GM23338 (cell line): ENCODE measurements at regions not wholly inside any gene's neighbourhood (a gene's known extent, or its start where the extent isn't known, plus 50 kb on each side); places are given as distances from the start of the nearest gene placed in this dataset.

Experiments
- ATAC-seq: fragments of 200-7000 bp; cut with Tn5 transposase; 3 replicates; pipeline ENCODE4 v1.9.1; 2020
- DNase-seq: peaks from one replicate; pipeline ENCODE4 v3.0.0-alpha.2; 2015; ENCODE audit warnings: low spot score
- H2AFZ ChIP-seq: fragments of 200-600 bp; sonication (generic); 2 replicates; pipeline ENCODE4 v1.8.0; 2016; ENCODE audit warnings: antibody characterized with exemption, mild to moderate bottlenecking, moderate library complexity
- H3F3A ChIP-seq: fragments of 200-600 bp; sonication (generic); replicated peaks from 2 replicates; pipeline ENCODE4 v1.8.0; 2017; ENCODE audit warnings: antibody characterized with exemption, mixed run types, low read depth
- H3K27ac ChIP-seq: fragments of 200-600 bp; sonication (generic); 2 replicates; pipeline ENCODE4 v1.6.1; 2016; ENCODE audit warnings: low read depth
- H3K27me3 ChIP-seq: fragments of 200-600 bp; sonication (generic); 2 replicates; pipeline ENCODE4 v1.8.0; 2016; ENCODE audit warnings: mild to moderate bottlenecking, mixed run types, moderate library complexity; ENCODE audit not compliant: insufficient read depth
- H3K36me3 ChIP-seq: fragments of 200-600 bp; sonication (generic); 2 replicates; pipeline ENCODE4 v1.8.0; 2016; ENCODE audit warnings: mild to moderate bottlenecking; ENCODE audit not compliant: insufficient read depth
- H3K4me1 ChIP-seq: fragments of 200-600 bp; sonication (generic); 2 replicates; pipeline ENCODE4 v1.8.0; 2016; ENCODE audit warnings: mild to moderate bottlenecking, moderate library complexity; ENCODE audit not compliant: insufficient read depth
- H3K4me2 ChIP-seq: fragments of 200-600 bp; sonication (generic); 2 replicates; pipeline ENCODE4 v1.7.1; 2017; ENCODE audit warnings: mixed run types
- H3K4me3 ChIP-seq: fragments of 200-600 bp; sonication (generic); 2 replicates; pipeline ENCODE4 v1.6.1; 2016; ENCODE audit warnings: mixed run types
- H3K79me2 ChIP-seq: fragments of 200-600 bp; sonication (generic); replicated peaks from 2 replicates; pipeline ENCODE4 v1.8.0; 2017; ENCODE audit warnings: mild to moderate bottlenecking; ENCODE audit not compliant: insufficient read depth
- H3K9me2 ChIP-seq: fragments of 200-600 bp; sonication (generic); 2 replicates; pipeline ENCODE4 v1.8.0; 2017; ENCODE audit not compliant: insufficient read depth
- H4K20me1 ChIP-seq: fragments of 200-600 bp; sonication (generic); replicated peaks from 2 replicates; pipeline ENCODE4 v1.8.0; 2017; ENCODE audit warnings: mild to moderate bottlenecking; ENCODE audit not compliant: insufficient read depth
- H3K27ac Mint-ChIP-seq: 2 replicates; pipeline ENCODE4 v1.8.0; 2020; ENCODE audit warnings: inconsistent platforms, mild to moderate bottlenecking, moderate library complexity, mixed read lengths
- H3K27me3 Mint-ChIP-seq: 3 replicates; pipeline ENCODE4 v1.8.0; 2022; ENCODE audit warnings: low read depth, mild to moderate bottlenecking, moderate library complexity, mixed read lengths, inconsistent platforms; ENCODE audit not compliant: insufficient read depth, poor library complexity
- H3K36me3 Mint-ChIP-seq: 3 replicates; pipeline ENCODE4 v1.8.0; 2021; ENCODE audit warnings: low read depth, mild to moderate bottlenecking, inconsistent platforms, moderate library complexity, mixed read lengths
- H3K4me1 Mint-ChIP-seq: 3 replicates; pipeline ENCODE4 v1.8.0; 2020; ENCODE audit warnings: mild to moderate bottlenecking, inconsistent platforms, mixed read lengths
- H3K4me3 Mint-ChIP-seq: 3 replicates; pipeline ENCODE4 v1.8.0; 2021; ENCODE audit warnings: moderate library complexity, mild to moderate bottlenecking, inconsistent platforms, mixed read lengths
- H3K9me3 Mint-ChIP-seq: 3 replicates; pipeline ENCODE4 v1.8.0; 2020; ENCODE audit warnings: moderate library complexity, mild to moderate bottlenecking, inconsistent platforms, mixed read lengths
- CREB1 ChIP-seq: fragments of 250-450 bp; sonication (Bioruptor Pico); IDR thresholded peaks from 2 replicates; pipeline ENCODE4 v1.5.0; 2020; ENCODE audit warnings: low read depth, mild to moderate bottlenecking, moderate library complexity
- EZH2 ChIP-seq: fragments of 200-600 bp; sonication (generic); IDR thresholded peaks from one replicate; pipeline ENCODE4 v1.8.0; 2017; ENCODE audit warnings: antibody characterized with exemption, mild to moderate bottlenecking, low read depth; ENCODE audit not compliant: unreplicated experiment
- EZH2phosphoT487 ChIP-seq: fragments of 200-600 bp; sonication (generic); IDR thresholded peaks from one replicate; pipeline ENCODE4 v1.8.1; 2018; ENCODE audit warnings: antibody characterized with exemption; ENCODE audit not compliant: unreplicated experiment
- JUNB ChIP-seq: IDR thresholded peaks from one replicate; pipeline ENCODE4 v1.6.1; 2016; ENCODE audit warnings: antibody characterized with exemption; ENCODE audit not compliant: unreplicated experiment
- STAT1 ChIP-seq: IDR thresholded peaks from one replicate; pipeline ENCODE4 v1.6.1; 2016; ENCODE audit warnings: antibody characterized with exemption; ENCODE audit not compliant: unreplicated experiment
- ZNF114 ChIP-seq: fragments of 250-450 bp; sonication (Bioruptor Pico); IDR thresholded peaks from 2 replicates; pipeline ENCODE4 v1.5.0; 2020; ENCODE audit warnings: mild to moderate bottlenecking, moderate library complexity
- TF ChIP-seq, protein P1 (sequence below): fragments of 250-450 bp; sonication (Bioruptor Pico); IDR thresholded peaks from 2 replicates; pipeline ENCODE4 v1.5.0; 2020; ENCODE audit warnings: mild to moderate bottlenecking, moderate library complexity
- TF ChIP-seq, protein P2 (sequence below): IDR thresholded peaks from one replicate; pipeline ENCODE4 v1.6.1; 2018; ENCODE audit warnings: antibody characterized with exemption; ENCODE audit not compliant: unreplicated experiment
- TF ChIP-seq, protein P3 (sequence below), 2 experiments: fragments of 200-600 bp in 1 of 2; sonication (generic) in 1 of 2; conservative IDR thresholded peaks; 2 replicates each; pipeline versions ENCODE4 v1.5.1 to v1.6.1; 2016 to 2017; ENCODE audit warnings: antibody characterized with exemption in 2 of 2, low read depth in 2 of 2, mild to moderate bottlenecking in 2 of 2, moderate library complexity in 1 of 2

DNA sequence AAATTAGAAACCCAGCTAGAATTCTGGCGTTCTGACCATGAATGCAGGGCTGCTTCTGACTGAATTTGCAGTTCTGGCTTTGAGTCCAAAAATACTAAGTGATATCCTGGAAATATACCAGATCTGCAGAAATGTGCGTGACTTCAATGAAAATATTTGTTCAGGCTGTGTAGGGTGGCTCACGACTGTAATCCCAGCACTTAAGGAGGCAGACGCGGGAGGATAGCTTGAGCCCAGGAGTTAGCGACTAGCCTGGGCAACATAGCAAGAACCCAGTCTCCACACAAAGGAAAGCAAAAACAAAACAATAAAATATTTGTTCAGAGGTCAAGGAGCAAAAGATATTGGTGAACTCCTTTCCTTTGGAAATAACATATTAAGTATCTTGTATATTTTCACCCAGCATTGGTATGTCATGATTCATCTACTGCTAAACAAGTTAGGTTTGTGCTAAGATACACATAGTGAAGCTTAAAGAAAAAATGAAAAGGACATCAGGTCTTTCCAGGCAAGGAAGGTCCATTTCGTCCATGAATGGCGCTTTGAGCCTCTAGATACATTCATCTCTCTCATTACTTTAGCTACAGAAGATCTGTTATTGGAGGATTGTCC is 239.2 kb downstream of the CMPK2 start:
- Histone ChIP-seq H3K27me3 (no peaks in the 10 kb centered on the region), H3K36me3 (no peaks in the 10 kb centered on the region), H3K79me2 (no peaks in the 10 kb centered on the region), H2AFZ (no peak overlapping the region), H3K4me1 (peaks cover 8% of the 10 kb centered on the region; the same call in 1 of the 2 replicates), H3F3A (no peaks in the 10 kb centered on the region), H4K20me1 (no peaks in the 10 kb centered on the region), H3K27ac (no peak overlapping the region), H3K4me3 (no peak overlapping the region), H3K4me2 (no peak overlapping the region), H3K9me2 (peaks cover 10% of the 10 kb centered on the region)
- ATAC-seq (no peak), DNase-seq (no peak)
- Mint-ChIP-seq H3K9me3 (peaks cover 50% of the 10 kb centered on the region), H3K27ac (no peak overlapping the region), H3K4me1 (peaks cover 8% of the 10 kb centered on the region; the same call in 2 of the 3 replicates), H3K36me3 (no peaks in the 10 kb centered on the region; the same call in 2 of the 3 replicates), H3K4me3 (no peak overlapping the region), H3K27me3 (no peaks in the 10 kb centered on the region)
- TF ChIP-seq JUNB (no peak), EZH2phosphoT487 (no peak), STAT1 (no peak), ZNF114 (CRISPR knock-in tag) (no peak), CREB1 (CRISPR knock-in tag) (no peak), EZH2 (no peak)
- TF ChIP-seq, protein P1, sequence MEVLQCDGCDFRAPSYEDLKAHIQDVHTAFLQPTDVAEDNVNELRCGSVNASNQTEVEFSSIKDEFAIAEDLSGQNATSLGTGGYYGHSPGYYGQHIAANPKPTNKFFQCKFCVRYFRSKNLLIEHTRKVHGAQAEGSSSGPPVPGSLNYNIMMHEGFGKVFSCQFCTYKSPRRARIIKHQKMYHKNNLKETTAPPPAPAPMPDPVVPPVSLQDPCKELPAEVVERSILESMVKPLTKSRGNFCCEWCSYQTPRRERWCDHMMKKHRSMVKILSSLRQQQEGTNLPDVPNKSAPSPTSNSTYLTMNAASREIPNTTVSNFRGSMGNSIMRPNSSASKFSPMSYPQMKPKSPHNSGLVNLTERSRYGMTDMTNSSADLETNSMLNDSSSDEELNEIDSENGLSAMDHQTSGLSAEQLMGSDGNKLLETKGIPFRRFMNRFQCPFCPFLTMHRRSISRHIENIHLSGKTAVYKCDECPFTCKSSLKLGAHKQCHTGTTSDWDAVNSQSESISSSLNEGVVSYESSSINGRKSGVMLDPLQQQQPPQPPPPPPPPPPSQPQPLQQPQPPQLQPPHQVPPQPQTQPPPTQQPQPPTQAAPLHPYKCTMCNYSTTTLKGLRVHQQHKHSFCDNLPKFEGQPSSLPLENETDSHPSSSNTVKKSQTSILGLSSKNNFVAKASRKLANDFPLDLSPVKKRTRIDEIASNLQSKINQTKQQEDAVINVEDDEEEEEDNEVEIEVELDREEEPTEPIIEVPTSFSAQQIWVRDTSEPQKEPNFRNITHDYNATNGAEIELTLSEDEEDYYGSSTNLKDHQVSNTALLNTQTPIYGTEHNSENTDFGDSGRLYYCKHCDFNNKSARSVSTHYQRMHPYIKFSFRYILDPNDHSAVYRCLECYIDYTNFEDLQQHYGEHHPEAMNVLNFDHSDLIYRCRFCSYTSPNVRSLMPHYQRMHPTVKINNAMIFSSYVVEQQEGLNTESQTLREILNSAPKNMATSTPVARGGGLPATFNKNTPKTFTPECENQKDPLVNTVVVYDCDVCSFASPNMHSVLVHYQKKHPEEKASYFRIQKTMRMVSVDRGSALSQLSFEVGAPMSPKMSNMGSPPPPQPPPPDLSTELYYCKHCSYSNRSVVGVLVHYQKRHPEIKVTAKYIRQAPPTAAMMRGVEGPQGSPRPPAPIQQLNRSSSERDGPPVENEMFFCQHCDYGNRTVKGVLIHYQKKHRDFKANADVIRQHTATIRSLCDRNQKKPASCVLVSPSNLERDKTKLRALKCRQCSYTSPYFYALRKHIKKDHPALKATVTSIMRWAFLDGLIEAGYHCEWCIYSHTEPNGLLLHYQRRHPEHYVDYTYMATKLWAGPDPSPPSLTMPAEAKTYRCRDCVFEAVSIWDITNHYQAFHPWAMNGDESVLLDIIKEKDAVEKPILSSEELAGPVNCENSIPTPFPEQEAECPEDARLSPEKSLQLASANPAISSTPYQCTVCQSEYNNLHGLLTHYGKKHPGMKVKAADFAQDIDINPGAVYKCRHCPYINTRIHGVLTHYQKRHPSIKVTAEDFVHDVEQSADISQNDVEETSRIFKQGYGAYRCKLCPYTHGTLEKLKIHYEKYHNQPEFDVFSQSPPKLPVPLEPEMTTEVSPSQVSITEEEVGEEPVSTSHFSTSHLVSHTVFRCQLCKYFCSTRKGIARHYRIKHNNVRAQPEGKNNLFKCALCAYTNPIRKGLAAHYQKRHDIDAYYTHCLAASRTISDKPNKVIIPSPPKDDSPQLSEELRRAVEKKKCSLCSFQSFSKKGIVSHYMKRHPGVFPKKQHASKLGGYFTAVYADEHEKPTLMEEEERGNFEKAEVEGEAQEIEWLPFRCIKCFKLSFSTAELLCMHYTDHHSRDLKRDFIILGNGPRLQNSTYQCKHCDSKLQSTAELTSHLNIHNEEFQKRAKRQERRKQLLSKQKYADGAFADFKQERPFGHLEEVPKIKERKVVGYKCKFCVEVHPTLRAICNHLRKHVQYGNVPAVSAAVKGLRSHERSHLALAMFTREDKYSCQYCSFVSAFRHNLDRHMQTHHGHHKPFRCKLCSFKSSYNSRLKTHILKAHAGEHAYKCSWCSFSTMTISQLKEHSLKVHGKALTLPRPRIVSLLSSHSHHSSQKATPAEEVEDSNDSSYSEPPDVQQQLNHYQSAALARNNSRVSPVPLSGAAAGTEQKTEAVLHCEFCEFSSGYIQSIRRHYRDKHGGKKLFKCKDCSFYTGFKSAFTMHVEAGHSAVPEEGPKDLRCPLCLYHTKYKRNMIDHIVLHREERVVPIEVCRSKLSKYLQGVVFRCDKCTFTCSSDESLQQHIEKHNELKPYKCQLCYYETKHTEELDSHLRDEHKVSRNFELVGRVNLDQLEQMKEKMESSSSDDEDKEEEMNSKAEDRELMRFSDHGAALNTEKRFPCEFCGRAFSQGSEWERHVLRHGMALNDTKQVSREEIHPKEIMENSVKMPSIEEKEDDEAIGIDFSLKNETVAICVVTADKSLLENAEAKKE (CRISPR knock-in tag) = no peak
- TF ChIP-seq, protein P2, sequence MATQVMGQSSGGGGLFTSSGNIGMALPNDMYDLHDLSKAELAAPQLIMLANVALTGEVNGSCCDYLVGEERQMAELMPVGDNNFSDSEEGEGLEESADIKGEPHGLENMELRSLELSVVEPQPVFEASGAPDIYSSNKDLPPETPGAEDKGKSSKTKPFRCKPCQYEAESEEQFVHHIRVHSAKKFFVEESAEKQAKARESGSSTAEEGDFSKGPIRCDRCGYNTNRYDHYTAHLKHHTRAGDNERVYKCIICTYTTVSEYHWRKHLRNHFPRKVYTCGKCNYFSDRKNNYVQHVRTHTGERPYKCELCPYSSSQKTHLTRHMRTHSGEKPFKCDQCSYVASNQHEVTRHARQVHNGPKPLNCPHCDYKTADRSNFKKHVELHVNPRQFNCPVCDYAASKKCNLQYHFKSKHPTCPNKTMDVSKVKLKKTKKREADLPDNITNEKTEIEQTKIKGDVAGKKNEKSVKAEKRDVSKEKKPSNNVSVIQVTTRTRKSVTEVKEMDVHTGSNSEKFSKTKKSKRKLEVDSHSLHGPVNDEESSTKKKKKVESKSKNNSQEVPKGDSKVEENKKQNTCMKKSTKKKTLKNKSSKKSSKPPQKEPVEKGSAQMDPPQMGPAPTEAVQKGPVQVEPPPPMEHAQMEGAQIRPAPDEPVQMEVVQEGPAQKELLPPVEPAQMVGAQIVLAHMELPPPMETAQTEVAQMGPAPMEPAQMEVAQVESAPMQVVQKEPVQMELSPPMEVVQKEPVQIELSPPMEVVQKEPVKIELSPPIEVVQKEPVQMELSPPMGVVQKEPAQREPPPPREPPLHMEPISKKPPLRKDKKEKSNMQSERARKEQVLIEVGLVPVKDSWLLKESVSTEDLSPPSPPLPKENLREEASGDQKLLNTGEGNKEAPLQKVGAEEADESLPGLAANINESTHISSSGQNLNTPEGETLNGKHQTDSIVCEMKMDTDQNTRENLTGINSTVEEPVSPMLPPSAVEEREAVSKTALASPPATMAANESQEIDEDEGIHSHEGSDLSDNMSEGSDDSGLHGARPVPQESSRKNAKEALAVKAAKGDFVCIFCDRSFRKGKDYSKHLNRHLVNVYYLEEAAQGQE = no peak
- TF ChIP-seq, protein P3, sequence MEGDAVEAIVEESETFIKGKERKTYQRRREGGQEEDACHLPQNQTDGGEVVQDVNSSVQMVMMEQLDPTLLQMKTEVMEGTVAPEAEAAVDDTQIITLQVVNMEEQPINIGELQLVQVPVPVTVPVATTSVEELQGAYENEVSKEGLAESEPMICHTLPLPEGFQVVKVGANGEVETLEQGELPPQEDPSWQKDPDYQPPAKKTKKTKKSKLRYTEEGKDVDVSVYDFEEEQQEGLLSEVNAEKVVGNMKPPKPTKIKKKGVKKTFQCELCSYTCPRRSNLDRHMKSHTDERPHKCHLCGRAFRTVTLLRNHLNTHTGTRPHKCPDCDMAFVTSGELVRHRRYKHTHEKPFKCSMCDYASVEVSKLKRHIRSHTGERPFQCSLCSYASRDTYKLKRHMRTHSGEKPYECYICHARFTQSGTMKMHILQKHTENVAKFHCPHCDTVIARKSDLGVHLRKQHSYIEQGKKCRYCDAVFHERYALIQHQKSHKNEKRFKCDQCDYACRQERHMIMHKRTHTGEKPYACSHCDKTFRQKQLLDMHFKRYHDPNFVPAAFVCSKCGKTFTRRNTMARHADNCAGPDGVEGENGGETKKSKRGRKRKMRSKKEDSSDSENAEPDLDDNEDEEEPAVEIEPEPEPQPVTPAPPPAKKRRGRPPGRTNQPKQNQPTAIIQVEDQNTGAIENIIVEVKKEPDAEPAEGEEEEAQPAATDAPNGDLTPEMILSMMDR (conservative IDR thresholded peaks at IDR 0.05; ENCODE audit: low read depth in 2 of 2) = no peak
